WTC11 (cell line): ENCODE measurements at regions not wholly inside any gene's neighbourhood (a gene's known extent, or its start where the extent isn't known, plus 50 kb on each side); places are given as distances from the start of the nearest gene placed in this dataset.

ENCODE experiments used
- ATAC-seq: fragments of 200-7000 bp; cut with Tn5 transposase; 2 replicates; pipeline ENCODE4 v1.10.0; 2021; ENCODE audit warnings: mild to moderate bottlenecking, moderate library complexity
- CTCF ChIA-PET: fragments of 300-600 bp; sonication (Branson Sonifier 250); formaldehyde crosslinking; loops from one replicate; lab custom pipeline; 2021; ENCODE audit warnings: antibody characterized with exemption; lab: Charles Lee
- POLR2A ChIA-PET: fragments of 350-600 bp; sonication (Branson Sonifier 250); formaldehyde crosslinking; loops from one replicate; lab custom pipeline; 2021; ENCODE audit warnings: antibody characterized with exemption; lab: Charles Lee
- DNase-seq: peaks from one replicate; pipeline ENCODE4 v3.0.0; 2021; ENCODE audit warnings: low spot score
- H3K27ac Mint-ChIP-seq: 2 replicates; pipeline ENCODE4 v1.8.0; 2021; ENCODE audit warnings: mixed read lengths
- H3K27me3 Mint-ChIP-seq: 2 replicates; pipeline ENCODE4 v1.8.0; 2021; ENCODE audit warnings: low read depth, mild to moderate bottlenecking, moderate library complexity, mixed read lengths
- H3K36me3 Mint-ChIP-seq: 2 replicates; pipeline ENCODE4 v1.8.0; 2021; ENCODE audit warnings: mixed read lengths
- H3K4me1 Mint-ChIP-seq: 2 replicates; pipeline ENCODE4 v1.8.0; 2022; ENCODE audit warnings: mixed read lengths
- H3K4me3 Mint-ChIP-seq: 2 replicates; pipeline ENCODE4 v1.8.0; 2021; ENCODE audit warnings: mild to moderate bottlenecking, moderate library complexity, mixed read lengths
- H3K9me3 Mint-ChIP-seq: 2 replicates; pipeline ENCODE4 v1.8.0; 2021; ENCODE audit warnings: mixed read lengths
- AR ChIP-seq: fragments of 250-450 bp; sonication (Bioruptor Pico); IDR thresholded peaks from 2 replicates; pipeline ENCODE4 v1.9.0; 2021; ENCODE audit warnings: mild to moderate bottlenecking
- ARID4B ChIP-seq: sonication (generic); formaldehyde crosslinking; IDR thresholded peaks from 2 replicates; pipeline ENCODE4 v1.8.0; 2023; ENCODE audit warnings: missing genetic modification reagents, mild to moderate bottlenecking, borderline replicate concordance
- CBFB ChIP-seq: sonication (generic); formaldehyde crosslinking; IDR thresholded peaks from 2 replicates; pipeline ENCODE4 v1.8.1; 2022; ENCODE audit warnings: mild to moderate bottlenecking, low read depth, missing genetic modification reagents
- CDX4 ChIP-seq: fragments of 250-450 bp; sonication (Bioruptor Pico); IDR thresholded peaks from 2 replicates; pipeline ENCODE4 v1.9.0; 2021; ENCODE audit warnings: moderate library complexity, mild to moderate bottlenecking, inconsistent platforms, borderline replicate concordance
- E2F1 ChIP-seq: sonication (generic); formaldehyde crosslinking; IDR thresholded peaks from 2 replicates; pipeline ENCODE4 v1.8.0; 2022; ENCODE audit warnings: mild to moderate bottlenecking, missing genetic modification reagents
- ELF4 ChIP-seq: sonication (generic); formaldehyde crosslinking; IDR thresholded peaks from 2 replicates; pipeline ENCODE4 v1.8.1; 2022; ENCODE audit warnings: low read depth, mild to moderate bottlenecking, moderate library complexity, missing genetic modification reagents
- ETV6 ChIP-seq: sonication (generic); formaldehyde crosslinking; IDR thresholded peaks from 2 replicates; pipeline ENCODE4 v1.8.1; 2022; ENCODE audit warnings: mild to moderate bottlenecking, missing genetic modification reagents
- GRHL2 ChIP-seq: fragments of 250-450 bp; sonication (Bioruptor Pico); IDR thresholded peaks from 2 replicates; pipeline ENCODE4 v1.8.0; 2022; ENCODE audit warnings: mild to moderate bottlenecking, moderate library complexity; ENCODE audit not compliant: insufficient replicate concordance, severe bottlenecking
- GTF2I ChIP-seq: fragments of 250-450 bp; sonication (Bioruptor Pico); conservative IDR thresholded peaks from 2 replicates; pipeline ENCODE4 v1.4.0; 2021; ENCODE audit warnings: mild to moderate bottlenecking
- IRF1 ChIP-seq: sonication (generic); formaldehyde crosslinking; IDR thresholded peaks from 2 replicates; pipeline ENCODE4 v1.8.0; 2023; ENCODE audit warnings: missing genetic modification reagents
- JAZF1 ChIP-seq: fragments of 250-450 bp; sonication (Bioruptor Pico); IDR thresholded peaks from 2 replicates; pipeline ENCODE4 v1.9.0; 2021; ENCODE audit warnings: moderate library complexity, mild to moderate bottlenecking, inconsistent platforms
- JUN ChIP-seq: sonication (generic); formaldehyde crosslinking; IDR thresholded peaks from 2 replicates; pipeline ENCODE4 v1.8.0; 2023; ENCODE audit warnings: mild to moderate bottlenecking, missing genetic modification reagents
- KAT7 ChIP-seq: sonication (generic); formaldehyde crosslinking; IDR thresholded peaks from 2 replicates; pipeline ENCODE4 v1.8.1; 2023; ENCODE audit warnings: missing genetic modification reagents, mild to moderate bottlenecking, borderline replicate concordance
- MYBL2 ChIP-seq: sonication (generic); formaldehyde crosslinking; IDR thresholded peaks from 2 replicates; pipeline ENCODE4 v1.8.1; 2023; ENCODE audit warnings: mild to moderate bottlenecking, moderate library complexity, missing genetic modification reagents
- PRRX2 ChIP-seq: fragments of 250-450 bp; sonication (Bioruptor Pico); IDR thresholded peaks from 2 replicates; pipeline ENCODE4 v1.8.0; 2021; ENCODE audit warnings: mild to moderate bottlenecking
- SOX15 ChIP-seq: fragments of 250-450 bp; sonication (Bioruptor Pico); IDR thresholded peaks from 2 replicates; pipeline ENCODE4 v1.9.0; 2021; ENCODE audit warnings: mild to moderate bottlenecking
- TEAD1 ChIP-seq: sonication (generic); formaldehyde crosslinking; IDR thresholded peaks from 2 replicates; pipeline ENCODE4 v1.8.0; 2022; ENCODE audit warnings: mild to moderate bottlenecking, missing genetic modification reagents
- TP53 ChIP-seq: sonication (generic); formaldehyde crosslinking; IDR thresholded peaks from 2 replicates; pipeline ENCODE4 v1.8.1; 2023; ENCODE audit warnings: mild to moderate bottlenecking, missing genetic modification reagents
- USF1 ChIP-seq: sonication (generic); formaldehyde crosslinking; IDR thresholded peaks from 2 replicates; pipeline ENCODE4 v1.8.0; 2022; ENCODE audit warnings: mild to moderate bottlenecking, missing genetic modification reagents
- ZNF138 ChIP-seq: sonication (generic); formaldehyde crosslinking; conservative IDR thresholded peaks from 2 replicates; pipeline ENCODE4 v1.8.1; 2022; ENCODE audit warnings: mild to moderate bottlenecking, moderate library complexity, missing genetic modification reagents
- ZNF281 ChIP-seq: sonication (generic); formaldehyde crosslinking; IDR thresholded peaks from 2 replicates; pipeline ENCODE4 v1.8.0; 2023; ENCODE audit warnings: mild to moderate bottlenecking, missing genetic modification reagents
- ZNF396 ChIP-seq: fragments of 250-450 bp; sonication (Bioruptor Pico); IDR thresholded peaks from 2 replicates; pipeline ENCODE4 v1.8.0; 2021; ENCODE audit warnings: mild to moderate bottlenecking, moderate library complexity, borderline replicate concordance
- ZNF512 ChIP-seq: sonication (generic); formaldehyde crosslinking; IDR thresholded peaks from 2 replicates; pipeline ENCODE4 v1.8.1; 2022; ENCODE audit warnings: missing genetic modification reagents, borderline replicate concordance

GRCh38 chr2:41948397-41948763 lies 99.4 kb upstream of the PKDCC start:
- Mint-ChIP-seq H3K27me3 (peaks cover 16% of the 10 kb centered on the region), H3K4me1 (peaks cover 58% of the 10 kb centered on the region), H3K36me3 (no peaks in the 10 kb centered on the region; the same call in 1 of the 2 replicates), H3K9me3 (peaks cover 3% of the 10 kb centered on the region; the same call in 1 of the 2 replicates), H3K27ac (peak overlapping the region; percentile 64; the same call in 1 of the 2 replicates), H3K4me3 (peak overlapping the region; percentile 34; the same call in 1 of the 2 replicates)
- ChIA-PET CTCF (interaction anchor here (0.5 to 2.4 kb wide), 17 partner anchors 11 to 248 kb away, joined by 3 to 32 read pairs (median 4); partner anchors contain the start of gene PKDCC), POLR2A (interaction anchor here (0.9 to 2.5 kb wide), 5 partner anchors 10 to 98 kb away, joined by 3 to 22 read pairs (median 9); partner anchors contain the start of gene PKDCC)
- DNase-seq (no peak), ATAC-seq (peak; percentile 74)
- TF ChIP-seq ZNF396 (CRISPR knock-in tag) (no peak), MYBL2 (CRISPR knock-in tag) (no peak), TEAD1 (peak; percentile 44; the same call in 1 of the 2 replicates), ELF4 (CRISPR knock-in tag) (no peak), PRRX2 (CRISPR knock-in tag) (no peak), SOX15 (CRISPR knock-in tag) (no peak), ZNF512 (CRISPR knock-in tag) (no peak), E2F1 (CRISPR knock-in tag) (0 out of 2 replicates have a peak, but pooled peaks have one; percentile 38), ZNF138 (CRISPR knock-in tag) (no peak), CBFB (CRISPR knock-in tag) (no peak), JUN (CRISPR knock-in tag) (no peak), USF1 (CRISPR knock-in tag) (no peak), IRF1 (CRISPR knock-in tag) (no peak), AR (CRISPR knock-in tag) (no peak), TP53 (CRISPR knock-in tag) (no peak), ETV6 (peak; percentile 50; the same call in 1 of the 2 replicates), ARID4B (CRISPR knock-in tag) (no peak), ZNF281 (CRISPR knock-in tag) (no peak), GRHL2 (CRISPR knock-in tag) (no peak), CDX4 (no peak), GTF2I (CRISPR knock-in tag) (no peak), JAZF1 (CRISPR knock-in tag) (no peak), KAT7 (CRISPR knock-in tag) (0 out of 2 replicates have a peak, but pooled peaks have one; percentile 11)
